ENCODE measurements at regions not wholly inside any gene's neighbourhood (a gene's known extent, or its start where the extent isn't known, plus 50 kb on each side); places are given as distances from the start of the nearest gene placed in this dataset.

- TF ChIP-seq ZC3H10 (CRISPR knock-in tag; IDR thresholded peaks at IDR 0.05), result no peak
- no peak for TF ChIP-seq CREB5 (CRISPR knock-in tag; IDR thresholded peaks at IDR 0.05; ENCODE audit: low read depth)
- no peak for TF ChIP-seq TCF4 (CRISPR knock-in tag; IDR thresholded peaks at IDR 0.05; ENCODE audit: borderline replicate concordance)
- TF ChIP-seq RARB (CRISPR knock-in tag; IDR thresholded peaks at IDR 0.05), result no peak
- no peak for TF ChIP-seq ESRRG (CRISPR knock-in tag; IDR thresholded peaks at IDR 0.05)
- TF ChIP-seq TOX (CRISPR knock-in tag; IDR thresholded peaks at IDR 0.05; ENCODE audit: borderline replicate concordance), result no peak
- ATAC-seq, result no peak
Observed at GRCh38 chr14:22399776-22400175, 189.2 kb downstream of the DAD1 start.

DNA sequence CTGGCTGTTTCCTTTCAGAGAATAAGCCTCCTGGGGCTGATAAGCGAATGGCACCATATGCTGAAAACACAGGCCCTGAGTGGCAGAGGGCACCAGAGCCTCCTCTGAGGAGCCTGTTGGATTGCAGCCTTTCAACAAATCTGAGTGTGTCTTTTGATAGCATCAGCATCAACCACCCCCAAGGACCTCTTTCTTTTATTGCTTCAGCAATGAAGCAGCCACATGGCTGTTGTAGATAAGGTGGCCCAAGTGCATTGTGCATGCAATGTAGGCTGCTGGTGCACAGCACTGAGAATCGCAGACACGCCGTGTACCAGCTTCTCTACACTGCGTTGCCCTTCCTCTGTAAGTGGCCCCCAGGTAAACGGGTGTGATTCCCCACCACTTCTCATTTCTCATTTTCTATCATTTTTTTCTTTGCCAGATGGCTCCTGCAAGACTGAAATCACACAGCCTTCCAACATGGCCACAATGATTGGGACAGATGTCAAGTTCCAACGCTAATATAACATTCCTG lies 191.7 kb downstream of the DAD1 start:
- TF ChIP-seq CREB5 (CRISPR knock-in tag; IDR thresholded peaks at IDR 0.05; ENCODE audit: low read depth) (no peak), TSHZ2 (CRISPR knock-in tag; IDR thresholded peaks at IDR 0.05) (no peak), TCF4 (CRISPR knock-in tag; IDR thresholded peaks at IDR 0.05; ENCODE audit: borderline replicate concordance) (no peak), ZFP30 (CRISPR knock-in tag; IDR thresholded peaks at IDR 0.05) (no peak), ESRRG (CRISPR knock-in tag; IDR thresholded peaks at IDR 0.05) (no peak), ZNF8 (CRISPR knock-in tag; IDR thresholded peaks at IDR 0.05) (no peak), ZC3H10 (CRISPR knock-in tag; IDR thresholded peaks at IDR 0.05) (no peak), OSR1 (CRISPR knock-in tag; IDR thresholded peaks at IDR 0.05) (no peak), ISL1 (CRISPR knock-in tag; IDR thresholded peaks at IDR 0.05) (no peak), RARB (CRISPR knock-in tag; IDR thresholded peaks at IDR 0.05) (no peak), CSDC2 (CRISPR knock-in tag; IDR thresholded peaks at IDR 0.05) (no peak), SNAI2 (CRISPR knock-in tag; IDR thresholded peaks at IDR 0.05) (no peak), CSRNP3 (CRISPR knock-in tag; IDR thresholded peaks at IDR 0.05) (no peak), POU6F1 (CRISPR knock-in tag; IDR thresholded peaks at IDR 0.05; ENCODE audit: borderline replicate concordance, low read depth) (no peak), ZNF70 (CRISPR knock-in tag; IDR thresholded peaks at IDR 0.05) (no peak)
- TF ChIP-seq, protein P1, sequence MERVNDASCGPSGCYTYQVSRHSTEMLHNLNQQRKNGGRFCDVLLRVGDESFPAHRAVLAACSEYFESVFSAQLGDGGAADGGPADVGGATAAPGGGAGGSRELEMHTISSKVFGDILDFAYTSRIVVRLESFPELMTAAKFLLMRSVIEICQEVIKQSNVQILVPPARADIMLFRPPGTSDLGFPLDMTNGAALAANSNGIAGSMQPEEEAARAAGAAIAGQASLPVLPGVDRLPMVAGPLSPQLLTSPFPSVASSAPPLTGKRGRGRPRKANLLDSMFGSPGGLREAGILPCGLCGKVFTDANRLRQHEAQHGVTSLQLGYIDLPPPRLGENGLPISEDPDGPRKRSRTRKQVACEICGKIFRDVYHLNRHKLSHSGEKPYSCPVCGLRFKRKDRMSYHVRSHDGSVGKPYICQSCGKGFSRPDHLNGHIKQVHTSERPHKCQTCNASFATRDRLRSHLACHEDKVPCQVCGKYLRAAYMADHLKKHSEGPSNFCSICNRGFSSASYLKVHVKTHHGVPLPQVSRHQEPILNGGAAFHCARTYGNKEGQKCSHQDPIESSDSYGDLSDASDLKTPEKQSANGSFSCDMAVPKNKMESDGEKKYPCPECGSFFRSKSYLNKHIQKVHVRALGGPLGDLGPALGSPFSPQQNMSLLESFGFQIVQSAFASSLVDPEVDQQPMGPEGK (CRISPR knock-in tag; IDR thresholded peaks at IDR 0.05; ENCODE audit: borderline replicate concordance), result no peak
- ATAC-seq, result no peak

- no peak for ATAC-seq
- TF ChIP-seq ZC3H10 (CRISPR knock-in tag; IDR thresholded peaks at IDR 0.05) (no peak), CSDC2 (CRISPR knock-in tag; IDR thresholded peaks at IDR 0.05) (no peak), ZFP30 (CRISPR knock-in tag; IDR thresholded peaks at IDR 0.05) (no peak), GLIS3 (CRISPR knock-in tag; IDR thresholded peaks at IDR 0.05) (no peak), CSRNP3 (CRISPR knock-in tag; IDR thresholded peaks at IDR 0.05) (no peak), TOX (CRISPR knock-in tag; IDR thresholded peaks at IDR 0.05; ENCODE audit: borderline replicate concordance) (no peak), TSHZ2 (CRISPR knock-in tag; IDR thresholded peaks at IDR 0.05) (no peak), CREB5 (CRISPR knock-in tag; IDR thresholded peaks at IDR 0.05; ENCODE audit: low read depth) (no peak)
Observed at GRCh38 chr14:22395803-22396202, 193.2 kb downstream of the DAD1 start.
